ENCODE measurements at regions not wholly inside any gene's neighbourhood (a gene's known extent, or its start where the extent isn't known, plus 50 kb on each side); places are given as distances from the start of the nearest gene placed in this dataset.
"Not testable (repeated sequence)": the region's sequence is repeated elsewhere in the genome, so short reads cannot be mapped to it uniquely, and the experiment has no call there.

GRCh38 chr12:131337861-131338260, 373.0 kb upstream of the SFSWAP start:
- H3K9me3 ChIP-seq (ENCODE audit: control insufficient read depth, insufficient read depth, low read length); H3K27ac ChIP-seq (ENCODE audit: low read depth, low read length); H3K9ac ChIP-seq (ENCODE audit: low read depth, low read length); H3K27me3 ChIP-seq (ENCODE audit: control insufficient read depth, insufficient read depth, low read length); H3K4me3 ChIP-seq (ENCODE audit: low read depth, low read length); H3K4me1 ChIP-seq (ENCODE audit: control insufficient read depth, insufficient read depth, low read length); H3K36me3 ChIP-seq (ENCODE audit: control insufficient read depth, insufficient read depth, low read length): not testable (repeated sequence)

DNA sequence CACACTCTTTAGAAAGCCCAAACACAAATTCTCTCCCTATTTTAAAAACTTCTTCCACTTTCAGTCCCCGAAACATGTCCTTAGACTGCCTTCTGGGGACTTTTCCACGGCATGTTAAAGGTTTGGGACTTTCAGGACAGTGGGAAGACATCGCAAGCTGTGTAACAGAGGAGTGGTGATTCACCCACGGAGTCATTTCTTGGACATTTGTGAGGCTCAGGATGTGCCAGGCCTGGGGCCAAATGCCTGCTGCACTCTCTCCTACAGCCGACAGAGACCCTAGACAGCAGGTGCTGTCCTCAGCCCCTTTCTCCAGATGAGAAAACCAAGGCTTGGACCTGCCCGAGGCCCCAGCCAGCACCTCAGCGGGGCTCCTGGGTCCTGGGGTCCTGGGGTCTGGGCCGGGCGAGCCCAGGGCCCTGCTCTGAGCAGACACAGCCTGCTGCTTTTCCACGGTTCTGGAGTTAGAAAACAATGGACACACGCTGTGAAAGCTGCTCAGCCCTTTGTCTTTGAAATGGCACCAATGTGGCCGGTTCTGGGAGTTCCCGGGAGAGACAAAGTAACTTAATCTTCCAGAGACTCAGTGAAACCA, 370.2 kb upstream of the SFSWAP start:
- Histone ChIP-seq H3K9me3 (ENCODE audit: control insufficient read depth, insufficient read depth, low read length) (no peaks in the 10 kb centered on the region), H3K9ac (ENCODE audit: low read depth, low read length) (no peak overlapping the region), H3K36me3 (ENCODE audit: control insufficient read depth, insufficient read depth, low read length) (no peaks in the 10 kb centered on the region), H3K27ac (ENCODE audit: low read depth, low read length) (no peak overlapping the region), H3K4me1 (ENCODE audit: control insufficient read depth, insufficient read depth, low read length) (0 out of 2 replicates have a peak, but pooled peaks cover 3% of the 10 kb centered on the region), H3K27me3 (ENCODE audit: control insufficient read depth, insufficient read depth, low read length) (no peaks in the 10 kb centered on the region), H3K4me3 (ENCODE audit: low read depth, low read length) (no peak overlapping the region)

DNA sequence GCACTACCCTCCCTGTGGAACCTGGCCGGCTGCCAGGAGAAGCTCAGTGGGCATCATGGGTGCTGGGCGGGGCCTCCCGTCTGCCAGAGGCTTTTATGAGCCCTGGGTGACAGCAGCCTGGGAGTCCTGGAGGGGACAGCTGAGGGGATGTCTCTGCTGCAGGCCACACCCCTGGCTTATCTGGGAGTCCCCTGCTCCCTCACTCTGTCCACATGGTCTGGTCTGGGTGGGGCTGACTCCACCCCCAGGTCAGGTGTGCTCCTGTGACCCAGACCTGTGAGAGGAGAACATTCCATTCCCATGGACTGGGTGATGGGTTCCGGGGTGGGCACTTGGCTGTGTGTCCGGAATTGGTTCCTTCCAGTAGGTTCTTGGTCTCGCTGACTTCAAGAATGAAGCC, 369.3 kb upstream of the SFSWAP start:
- H3K4me1 ChIP-seq (ENCODE audit: control insufficient read depth, insufficient read depth, low read length); H3K4me3 ChIP-seq (ENCODE audit: low read depth, low read length); H3K9ac ChIP-seq (ENCODE audit: low read depth, low read length); H3K36me3 ChIP-seq (ENCODE audit: control insufficient read depth, insufficient read depth, low read length); H3K27ac ChIP-seq (ENCODE audit: low read depth, low read length); H3K27me3 ChIP-seq (ENCODE audit: control insufficient read depth, insufficient read depth, low read length); H3K9me3 ChIP-seq (ENCODE audit: control insufficient read depth, insufficient read depth, low read length): not testable (repeated sequence)

DNA sequence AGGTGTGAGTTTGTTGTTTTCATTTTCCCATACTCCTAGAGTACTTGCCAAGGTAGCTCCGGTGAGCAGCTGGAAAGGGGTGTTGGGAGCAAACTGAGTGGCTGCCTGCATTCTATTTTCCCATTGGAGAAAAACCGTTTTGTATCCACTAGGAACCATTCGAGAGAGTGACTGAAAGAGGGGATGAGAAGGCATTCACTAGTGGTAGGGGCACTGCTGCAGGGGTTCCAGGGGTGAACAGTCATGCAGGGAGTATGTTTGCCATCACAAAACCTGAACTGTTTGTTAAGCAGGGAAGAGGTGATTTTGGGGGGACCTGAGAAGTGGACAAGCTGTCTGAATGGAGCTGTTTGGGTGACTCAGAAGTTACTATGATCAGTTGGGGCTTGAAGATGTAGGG, 367.5 kb upstream of the SFSWAP start:
- H3K36me3 ChIP-seq (ENCODE audit: control insufficient read depth, insufficient read depth, low read length); H3K4me3 ChIP-seq (ENCODE audit: low read depth, low read length); H3K9ac ChIP-seq (ENCODE audit: low read depth, low read length); H3K4me1 ChIP-seq (ENCODE audit: control insufficient read depth, insufficient read depth, low read length); H3K27me3 ChIP-seq (ENCODE audit: control insufficient read depth, insufficient read depth, low read length); H3K27ac ChIP-seq (ENCODE audit: low read depth, low read length); H3K9me3 ChIP-seq (ENCODE audit: control insufficient read depth, insufficient read depth, low read length): not testable (repeated sequence)

- not testable (repeated sequence) for H3K27me3 ChIP-seq (ENCODE audit: control insufficient read depth, insufficient read depth, low read length); H3K36me3 ChIP-seq (ENCODE audit: control insufficient read depth, insufficient read depth, low read length); H3K27ac ChIP-seq (ENCODE audit: low read depth, low read length); H3K9me3 ChIP-seq (ENCODE audit: control insufficient read depth, insufficient read depth, low read length); H3K9ac ChIP-seq (ENCODE audit: low read depth, low read length); H3K4me3 ChIP-seq (ENCODE audit: low read depth, low read length)
- H3K4me1 ChIP-seq (ENCODE audit: control insufficient read depth, insufficient read depth, low read length): peaks cover 13% of the 10 kb centered on the region
These were observed 366.0 kb upstream of the SFSWAP start for GRCh38 chr12:131344715-131345520.

GRCh38 chr12:131345521-131346436, 365.1 kb upstream of the SFSWAP start:
- peaks cover 13% of the 10 kb centered on the region for H3K4me1 ChIP-seq (ENCODE audit: control insufficient read depth, insufficient read depth, low read length)
- H3K27me3 ChIP-seq (ENCODE audit: control insufficient read depth, insufficient read depth, low read length): no peaks in the 10 kb centered on the region
- H3K4me3 ChIP-seq (ENCODE audit: low read depth, low read length): no peak overlapping the region
- no peaks in the 10 kb centered on the region for H3K36me3 ChIP-seq (ENCODE audit: control insufficient read depth, insufficient read depth, low read length)
- no peak overlapping the region for H3K27ac ChIP-seq (ENCODE audit: low read depth, low read length)
- no peak overlapping the region for H3K9ac ChIP-seq (ENCODE audit: low read depth, low read length)
- H3K9me3 ChIP-seq (ENCODE audit: control insufficient read depth, insufficient read depth, low read length): no peaks in the 10 kb centered on the region

GRCh38 chr12:131346555-131347344, 364.1 kb upstream of the SFSWAP start:
- peaks cover 10% of the 10 kb centered on the region for H3K4me1 ChIP-seq (ENCODE audit: control insufficient read depth, insufficient read depth, low read length)
- no peak overlapping the region for H3K9ac ChIP-seq (ENCODE audit: low read depth, low read length)
- no peaks in the 10 kb centered on the region for H3K36me3 ChIP-seq (ENCODE audit: control insufficient read depth, insufficient read depth, low read length)
- no peak overlapping the region for H3K4me3 ChIP-seq (ENCODE audit: low read depth, low read length)
- no peak overlapping the region for H3K27ac ChIP-seq (ENCODE audit: low read depth, low read length)
- H3K27me3 ChIP-seq (ENCODE audit: control insufficient read depth, insufficient read depth, low read length): no peaks in the 10 kb centered on the region
- 0 out of 2 replicates have a peak, but pooled peaks cover 3% of the 10 kb centered on the region for H3K9me3 ChIP-seq (ENCODE audit: control insufficient read depth, insufficient read depth, low read length)

- no peak overlapping the region for H3K27ac ChIP-seq (ENCODE audit: low read depth, low read length)
- no peaks in the 10 kb centered on the region for H3K27me3 ChIP-seq (ENCODE audit: control insufficient read depth, insufficient read depth, low read length)
- no peak overlapping the region for H3K9ac ChIP-seq (ENCODE audit: low read depth, low read length)
- H3K4me1 ChIP-seq (ENCODE audit: control insufficient read depth, insufficient read depth, low read length): peaks cover 10% of the 10 kb centered on the region
- no peak overlapping the region for H3K4me3 ChIP-seq (ENCODE audit: low read depth, low read length)
- H3K9me3 ChIP-seq (ENCODE audit: control insufficient read depth, insufficient read depth, low read length): 0 out of 2 replicates have a peak, but pooled peaks cover 3% of the 10 kb centered on the region
- no peaks in the 10 kb centered on the region for H3K36me3 ChIP-seq (ENCODE audit: control insufficient read depth, insufficient read depth, low read length)
These were observed 363.6 kb upstream of the SFSWAP start for GRCh38 chr12:131347345-131347714.

- no peak overlapping the region for H3K9ac ChIP-seq (ENCODE audit: low read depth, low read length)
- no peaks in the 10 kb centered on the region for H3K27me3 ChIP-seq (ENCODE audit: control insufficient read depth, insufficient read depth, low read length)
- H3K4me1 ChIP-seq (ENCODE audit: control insufficient read depth, insufficient read depth, low read length): peaks cover 10% of the 10 kb centered on the region
- H3K4me3 ChIP-seq (ENCODE audit: low read depth, low read length): no peak overlapping the region
- H3K36me3 ChIP-seq (ENCODE audit: control insufficient read depth, insufficient read depth, low read length): no peaks in the 10 kb centered on the region
- H3K27ac ChIP-seq (ENCODE audit: low read depth, low read length): no peak overlapping the region
- 0 out of 2 replicates have a peak, but pooled peaks cover 3% of the 10 kb centered on the region for H3K9me3 ChIP-seq (ENCODE audit: control insufficient read depth, insufficient read depth, low read length)
These were observed 363.2 kb upstream of the SFSWAP start for GRCh38 chr12:131347732-131348131.

- no peaks in the 10 kb centered on the region for H3K27me3 ChIP-seq (ENCODE audit: control insufficient read depth, insufficient read depth, low read length)
These were observed 362.7 kb upstream of the SFSWAP start for GRCh38 chr12:131348231-131348630.

More at GRCh38 chr12:131348231-131348630, 362.7 kb upstream of the SFSWAP start:
- Histone ChIP-seq H3K9me3 (ENCODE audit: control insufficient read depth, insufficient read depth, low read length) (0 out of 2 replicates have a peak, but pooled peaks cover 3% of the 10 kb centered on the region), H3K36me3 (ENCODE audit: control insufficient read depth, insufficient read depth, low read length) (no peaks in the 10 kb centered on the region), H3K9ac (ENCODE audit: low read depth, low read length) (no peak overlapping the region), H3K4me3 (ENCODE audit: low read depth, low read length) (no peak overlapping the region), H3K27ac (ENCODE audit: low read depth, low read length) (peak overlapping the region; percentile 17), H3K4me1 (ENCODE audit: control insufficient read depth, insufficient read depth, low read length) (peaks cover 10% of the 10 kb centered on the region)

All from HUES48 (cell line).